ENCODE measurements at regions not wholly inside any gene's neighbourhood (a gene's known extent, or its start where the extent isn't known, plus 50 kb on each side); places are given as distances from the start of the nearest gene placed in this dataset.

DNA sequence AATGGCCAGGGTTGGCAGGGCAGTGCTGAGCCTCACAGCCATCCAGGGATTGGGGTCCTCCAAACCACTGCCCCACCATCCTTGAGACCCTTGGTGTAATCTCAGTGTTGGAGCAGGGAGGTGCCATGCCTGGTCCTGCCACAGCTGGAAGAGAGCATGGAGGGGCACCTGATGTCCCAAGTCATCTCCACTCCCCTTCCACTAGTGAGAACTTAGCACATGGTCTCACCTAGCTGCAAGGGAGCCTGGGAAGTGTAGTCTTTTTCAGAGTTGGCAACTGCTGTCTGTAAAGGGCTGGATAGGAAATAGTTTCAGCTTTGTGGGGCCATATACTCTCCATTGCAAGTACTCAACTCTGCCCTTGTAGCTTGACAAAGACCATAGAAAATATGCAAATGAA, 238.7 kb downstream of the RPS24 start:
- DNase-seq (ENCODE audit: low spot score): no peak

DNA sequence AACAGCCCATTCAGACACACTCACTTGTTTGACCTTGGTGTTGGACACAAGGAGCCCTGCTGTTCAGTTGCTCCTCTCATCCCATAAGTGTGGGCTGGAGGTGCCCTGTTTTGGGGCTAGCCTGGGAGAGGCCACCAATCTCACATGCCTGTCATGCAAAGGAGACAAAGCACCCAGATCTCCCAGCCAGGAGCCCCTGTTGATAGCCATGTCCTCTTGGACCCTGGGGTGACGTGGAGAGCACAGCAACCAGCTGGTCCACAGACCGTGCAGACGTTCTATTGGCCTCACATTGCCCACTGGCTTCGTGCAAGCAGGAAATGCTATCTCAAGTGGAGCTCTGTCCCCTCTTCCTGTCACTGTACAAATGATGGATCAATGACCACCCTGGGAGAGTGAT, 240.8 kb downstream of the RPS24 start:
- no peak for DNase-seq (ENCODE audit: low spot score)

DNA sequence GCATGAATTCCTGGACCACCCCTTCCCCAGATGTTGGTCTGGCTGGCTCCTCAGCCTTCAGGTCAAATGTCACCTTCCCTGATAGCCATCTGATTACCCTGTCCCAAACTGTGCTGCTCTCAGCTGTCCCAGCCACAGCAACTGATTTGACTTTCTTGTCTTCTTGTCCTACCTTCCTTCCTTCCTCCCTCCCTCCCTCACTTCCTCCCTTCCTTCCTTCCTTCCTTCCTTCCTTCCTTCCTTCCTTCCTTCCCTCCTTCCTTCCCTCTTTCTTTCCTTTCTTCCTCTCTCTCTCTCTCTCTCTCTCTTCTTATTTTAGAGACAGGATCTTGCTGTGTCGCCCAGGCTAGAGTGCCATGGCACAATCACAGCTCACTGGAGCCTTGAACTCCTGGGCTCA, 242.5 kb downstream of the RPS24 start:
- no peak for DNase-seq (ENCODE audit: low spot score)

DNA sequence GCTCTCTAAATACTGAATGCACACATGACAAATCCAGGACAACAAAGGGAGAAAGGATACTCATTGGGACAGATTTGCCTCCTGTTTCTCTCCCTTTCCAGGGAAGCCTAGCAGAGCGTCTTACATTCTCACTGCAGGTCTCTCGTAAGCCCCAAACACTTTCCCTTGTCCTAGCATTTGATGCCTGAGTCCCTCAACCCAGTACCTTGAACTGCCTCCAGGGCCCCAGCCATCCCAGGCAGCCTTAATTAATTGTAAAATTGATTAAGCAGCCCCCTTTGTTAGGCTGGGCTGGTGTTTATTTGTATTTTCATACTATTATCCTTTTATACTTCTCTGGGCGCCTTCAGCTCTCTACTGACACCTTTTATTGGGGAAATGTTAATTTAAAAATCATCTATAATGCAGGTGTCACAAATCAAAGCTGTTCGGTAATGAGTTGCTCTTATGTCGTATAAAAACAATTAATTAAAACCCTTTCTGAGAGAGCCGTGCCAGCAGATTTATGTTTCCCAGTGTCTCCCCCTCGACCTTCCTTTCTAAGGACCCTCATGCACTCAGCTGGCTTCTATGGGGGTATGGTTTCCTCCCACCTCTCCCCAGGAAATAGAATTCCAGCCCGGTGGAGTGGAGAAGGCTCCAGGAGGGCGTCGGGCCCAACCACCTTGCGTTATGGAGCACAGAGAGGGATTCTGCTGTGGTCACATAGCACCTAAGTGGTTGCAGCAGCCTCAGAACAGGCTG, 243.8 kb downstream of the RPS24 start:
- no peak for DNase-seq (ENCODE audit: low spot score)

DNA sequence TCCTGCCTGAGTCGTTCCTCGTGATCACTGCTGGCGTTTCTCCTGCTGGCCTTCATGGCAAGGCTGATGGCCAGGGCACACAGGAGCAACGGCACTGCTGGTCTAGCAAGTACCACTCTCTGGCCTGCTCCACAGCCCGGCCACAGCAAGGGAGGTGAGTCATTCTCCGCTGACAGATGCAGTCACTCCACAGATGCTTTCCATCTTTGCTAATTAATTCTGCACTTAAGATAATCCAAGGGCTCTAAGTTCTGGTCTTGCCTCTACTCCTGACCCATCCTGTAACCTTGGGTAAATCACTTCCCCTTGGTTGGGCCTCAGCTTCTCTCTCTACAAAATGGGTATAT, 244.4 kb downstream of the RPS24 start:
- no peak for DNase-seq (ENCODE audit: low spot score)

DNA sequence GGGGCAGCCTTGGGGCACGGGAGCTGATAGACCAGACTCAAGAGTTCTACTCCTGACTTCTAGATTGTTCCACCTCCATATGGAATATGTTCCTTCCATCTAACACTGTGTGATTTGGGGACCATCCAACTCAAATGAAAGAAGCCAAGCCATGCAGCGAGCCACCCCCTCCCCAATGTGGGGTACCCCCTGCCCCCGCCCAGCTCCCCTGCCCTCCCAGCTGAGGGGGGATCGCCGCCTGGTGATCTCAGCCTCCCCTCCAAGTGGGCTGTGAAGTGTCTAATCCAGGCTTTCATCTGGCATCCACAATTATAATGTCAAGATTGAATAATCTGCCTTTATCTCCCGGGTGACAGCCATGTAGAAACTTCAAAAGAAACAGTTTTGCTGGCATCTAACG, 246.1 kb downstream of the RPS24 start:
- DNase-seq (ENCODE audit: low spot score): no peak

DNA sequence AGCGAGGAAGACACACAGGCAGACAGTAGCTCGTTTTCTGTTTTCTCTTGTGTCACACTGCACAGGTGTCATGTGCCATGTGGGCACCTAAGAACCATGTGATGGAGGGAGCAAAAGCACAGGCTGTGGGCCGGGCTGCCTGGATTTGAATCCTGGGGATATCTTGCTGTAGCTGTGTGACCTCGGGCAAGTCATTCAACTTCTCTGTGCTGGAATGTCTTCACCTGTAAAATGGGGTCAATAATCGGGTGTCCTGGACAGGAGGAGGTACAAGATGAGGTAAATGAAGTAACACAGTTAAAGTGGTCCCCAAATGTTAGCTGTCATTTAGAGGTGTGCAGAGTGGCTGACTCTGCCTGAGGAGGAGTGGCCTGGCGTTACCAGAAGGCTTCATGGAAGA, 246.9 kb downstream of the RPS24 start:
- DNase-seq (ENCODE audit: low spot score): no peak

DNA sequence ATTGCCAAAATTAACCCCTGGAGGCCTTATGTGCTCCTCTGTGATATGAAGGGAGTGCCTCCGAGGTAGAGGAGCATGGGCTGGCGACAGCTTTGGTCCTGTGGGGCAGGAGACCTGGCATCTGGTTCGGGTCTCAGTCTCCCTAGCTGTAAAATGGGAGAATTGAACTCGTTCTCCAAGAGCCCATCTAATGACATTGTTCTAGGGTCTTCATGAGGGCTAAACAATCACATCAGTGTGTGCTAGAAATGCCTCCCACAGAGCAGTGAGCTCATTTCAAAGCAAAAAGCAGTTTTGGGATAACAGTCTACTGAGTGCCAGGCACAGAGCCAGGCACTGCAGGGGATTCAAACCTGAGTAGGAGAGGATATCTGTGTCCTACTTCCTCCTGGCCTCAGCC, 248.0 kb downstream of the RPS24 start:
- no peak for DNase-seq (ENCODE audit: low spot score)

DNA sequence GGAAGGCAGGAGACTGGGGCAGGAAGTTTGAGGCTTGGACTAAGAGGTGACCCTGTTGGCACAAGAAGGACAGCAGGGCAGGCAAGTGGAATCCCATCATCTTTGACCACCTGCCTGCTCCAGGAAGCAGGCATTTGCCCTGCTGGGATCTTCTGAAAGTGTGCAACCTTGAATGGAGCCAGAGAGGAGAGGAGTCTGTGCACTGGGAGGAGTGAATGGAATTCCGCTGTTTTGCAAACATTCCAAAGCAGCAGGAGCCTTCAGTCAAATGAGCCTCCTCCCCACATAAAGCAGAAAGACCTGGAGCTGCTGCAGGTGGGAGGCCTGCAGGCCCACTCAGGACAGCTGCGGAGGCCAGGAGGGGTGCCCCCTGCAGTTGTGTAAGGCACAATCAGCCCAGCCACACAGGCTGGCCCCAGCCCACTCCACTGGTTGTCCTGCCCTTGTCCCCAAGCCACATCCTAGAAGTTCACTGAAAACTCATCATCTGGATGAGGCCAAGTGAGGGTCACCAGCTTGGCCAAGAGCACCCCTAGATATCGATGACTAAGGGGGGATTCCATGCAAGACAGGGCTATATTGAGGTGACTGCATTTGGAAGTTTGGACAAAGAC, 249.5 kb downstream of the RPS24 start:
- DNase-seq (ENCODE audit: low spot score): no peak

DNA sequence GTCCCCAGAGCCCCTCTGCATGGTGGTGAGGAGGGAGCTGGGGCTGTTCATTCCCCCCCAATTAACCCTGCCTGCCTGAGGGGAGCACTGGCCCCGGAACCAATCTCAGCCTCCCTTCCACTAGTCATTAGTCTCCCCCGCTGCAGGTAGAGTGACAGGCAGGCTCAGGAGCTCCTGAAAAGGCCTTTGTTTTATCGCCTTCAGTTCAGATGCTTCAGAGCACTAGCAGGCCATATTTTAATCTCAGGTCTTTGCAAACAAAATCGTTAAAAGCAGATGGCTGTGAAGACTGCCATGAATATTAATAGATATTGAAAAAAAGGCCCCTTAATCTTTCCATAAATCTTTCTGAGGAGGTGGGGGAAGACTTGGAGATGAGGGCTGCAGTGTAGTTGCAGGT, 250.7 kb downstream of the RPS24 start:
- no peak for DNase-seq (ENCODE audit: low spot score)

DNA sequence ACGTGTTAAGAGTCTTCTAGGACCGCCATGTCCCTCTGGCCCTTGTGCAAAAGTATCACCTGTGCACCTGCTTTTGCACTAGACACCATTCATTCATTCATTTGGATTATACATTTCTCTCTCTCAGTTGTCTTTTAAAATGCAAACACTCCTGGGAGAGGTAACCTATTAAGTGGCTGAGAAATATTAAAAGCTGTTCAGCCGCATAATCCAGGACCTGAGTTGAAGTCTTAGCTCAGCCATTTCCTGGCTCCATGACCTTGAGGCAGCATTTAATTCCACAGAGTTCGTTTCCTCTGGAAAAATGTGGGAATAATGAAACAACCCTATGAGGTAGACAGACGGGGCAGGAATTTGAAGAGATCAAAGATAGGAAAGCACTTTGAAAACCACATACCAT, 251.6 kb downstream of the RPS24 start:
- no peak for DNase-seq (ENCODE audit: low spot score)

DNA sequence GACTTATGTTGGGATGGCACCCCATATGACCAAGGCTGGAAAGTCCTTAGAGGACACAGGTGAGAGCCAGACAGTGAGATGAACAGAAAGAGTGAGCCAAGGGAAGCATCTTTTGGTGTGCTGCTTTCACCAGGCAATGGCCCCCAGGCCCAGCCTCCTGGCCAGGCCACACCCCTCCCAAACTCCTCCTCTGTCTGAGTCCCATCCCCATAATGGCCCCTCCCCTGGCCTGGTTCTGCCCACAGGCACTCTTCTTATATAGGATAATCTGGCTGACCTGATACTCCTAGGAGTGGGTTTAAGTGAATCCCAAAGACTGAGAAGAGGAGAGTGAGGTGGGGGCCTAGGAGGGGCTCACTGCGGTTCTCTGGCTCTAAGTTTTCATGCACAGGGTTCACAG, 252.5 kb downstream of the RPS24 start:
- no peak for DNase-seq (ENCODE audit: low spot score)

DNA sequence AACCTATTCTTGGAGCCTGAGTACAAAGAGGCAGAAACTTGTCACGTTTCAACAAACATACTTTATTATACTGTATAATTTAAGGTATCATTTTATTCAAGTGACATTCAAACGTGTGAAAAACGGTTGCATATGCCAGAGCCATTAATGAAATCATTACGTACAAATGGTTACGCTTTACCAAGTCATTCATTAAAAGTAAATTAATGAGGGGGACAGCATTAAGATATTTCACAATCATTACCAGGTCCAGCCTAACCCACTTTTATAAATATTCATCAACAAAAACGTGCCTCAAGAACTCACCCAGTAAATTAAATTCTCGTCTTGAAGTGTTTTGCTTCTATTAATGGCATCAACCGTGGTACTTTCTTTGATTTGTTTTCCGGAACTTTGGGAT, 253.0 kb downstream of the RPS24 start:
- no peak for DNase-seq (ENCODE audit: low spot score)

DNA sequence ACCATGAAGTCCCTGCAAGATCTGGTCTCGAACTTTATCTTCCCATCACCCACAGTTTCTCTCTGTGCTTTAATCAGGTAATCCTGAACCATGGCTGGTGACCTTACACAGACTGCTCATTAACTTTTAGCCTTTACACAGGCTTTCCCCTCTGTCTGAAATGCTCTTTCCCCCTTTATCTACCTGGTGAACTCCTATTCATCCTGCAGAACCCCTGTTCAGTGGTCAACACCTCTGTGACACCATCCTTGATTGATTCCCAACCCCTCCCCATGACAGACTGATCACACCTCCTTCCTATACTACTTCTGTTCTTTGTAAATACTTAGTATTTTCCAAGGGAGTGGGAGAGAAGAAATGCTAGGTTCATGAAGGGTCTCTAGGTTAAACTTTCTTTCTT, 254.0 kb downstream of the RPS24 start:
- no peak for DNase-seq (ENCODE audit: low spot score)

DNA sequence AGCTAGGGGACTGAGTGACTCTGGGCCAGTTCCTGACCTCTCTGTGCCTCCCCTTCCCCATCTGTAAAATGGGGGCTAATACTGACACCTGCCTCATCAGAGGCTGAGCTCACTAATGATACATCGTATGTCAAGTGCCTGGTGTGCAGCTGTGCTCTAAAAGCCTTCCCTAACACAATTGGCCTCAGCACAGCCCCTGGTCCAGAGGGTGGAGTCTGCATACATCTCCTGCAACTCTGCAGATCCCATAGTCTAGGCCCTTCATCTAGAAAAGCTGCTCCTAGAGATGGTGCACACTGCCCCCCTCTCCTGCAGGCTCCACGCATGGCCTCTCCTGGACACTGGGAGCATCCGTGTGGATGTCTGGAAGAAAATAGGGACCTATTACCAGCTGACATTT, 255.0 kb downstream of the RPS24 start:
- no peak for DNase-seq (ENCODE audit: low spot score)

DNA sequence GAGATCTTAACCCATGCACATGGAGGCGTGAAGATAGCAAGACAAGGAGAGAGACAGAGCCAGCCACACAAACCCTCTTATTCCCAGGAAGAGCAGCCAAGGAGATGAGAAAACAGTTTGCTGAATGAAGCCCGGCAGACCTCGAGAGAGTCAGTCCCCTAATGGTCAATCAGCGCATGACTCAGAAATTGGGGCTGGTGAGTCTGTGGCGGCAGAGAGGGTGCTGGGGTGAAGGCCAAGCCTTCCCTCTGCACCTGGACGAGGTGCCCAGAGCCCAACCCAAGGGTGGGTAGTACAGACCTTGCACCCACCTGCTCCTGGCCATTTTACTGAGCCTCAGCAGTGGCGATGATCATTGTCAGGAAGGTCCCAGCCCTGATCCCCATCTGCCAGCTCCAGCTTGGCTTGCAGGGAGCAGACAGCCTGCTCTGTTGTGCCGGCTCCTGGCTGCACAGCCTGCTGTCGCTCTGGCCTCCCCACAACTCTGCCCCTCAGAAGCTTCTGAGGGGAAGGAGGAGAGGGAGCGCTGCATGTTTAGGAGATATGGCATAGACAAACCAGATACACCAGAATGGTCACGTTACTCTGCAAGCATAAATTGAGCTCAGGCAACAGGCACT, 256.6 kb downstream of the RPS24 start:
- no peak for DNase-seq (ENCODE audit: low spot score)

DNA sequence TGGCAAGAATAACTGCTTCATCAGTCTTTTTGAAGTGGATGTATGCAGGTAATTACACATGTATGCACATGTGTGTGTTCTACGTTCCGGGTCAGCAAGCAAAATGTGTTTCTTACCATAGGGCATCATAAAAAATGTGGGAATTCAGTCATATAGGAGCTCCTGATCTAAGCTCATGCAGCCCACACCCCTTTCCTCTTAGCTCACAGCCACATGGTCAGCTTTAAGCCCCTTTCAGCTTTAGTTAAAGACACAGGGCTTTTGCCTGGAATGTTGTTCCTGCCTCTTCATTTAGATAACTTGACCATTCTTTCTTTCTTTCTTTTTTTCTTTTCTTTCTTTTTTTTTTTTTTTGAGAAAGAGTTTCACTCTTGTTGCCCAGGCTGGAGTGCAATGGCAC, 258.1 kb downstream of the RPS24 start:
- no peak for DNase-seq (ENCODE audit: low spot score)

DNA sequence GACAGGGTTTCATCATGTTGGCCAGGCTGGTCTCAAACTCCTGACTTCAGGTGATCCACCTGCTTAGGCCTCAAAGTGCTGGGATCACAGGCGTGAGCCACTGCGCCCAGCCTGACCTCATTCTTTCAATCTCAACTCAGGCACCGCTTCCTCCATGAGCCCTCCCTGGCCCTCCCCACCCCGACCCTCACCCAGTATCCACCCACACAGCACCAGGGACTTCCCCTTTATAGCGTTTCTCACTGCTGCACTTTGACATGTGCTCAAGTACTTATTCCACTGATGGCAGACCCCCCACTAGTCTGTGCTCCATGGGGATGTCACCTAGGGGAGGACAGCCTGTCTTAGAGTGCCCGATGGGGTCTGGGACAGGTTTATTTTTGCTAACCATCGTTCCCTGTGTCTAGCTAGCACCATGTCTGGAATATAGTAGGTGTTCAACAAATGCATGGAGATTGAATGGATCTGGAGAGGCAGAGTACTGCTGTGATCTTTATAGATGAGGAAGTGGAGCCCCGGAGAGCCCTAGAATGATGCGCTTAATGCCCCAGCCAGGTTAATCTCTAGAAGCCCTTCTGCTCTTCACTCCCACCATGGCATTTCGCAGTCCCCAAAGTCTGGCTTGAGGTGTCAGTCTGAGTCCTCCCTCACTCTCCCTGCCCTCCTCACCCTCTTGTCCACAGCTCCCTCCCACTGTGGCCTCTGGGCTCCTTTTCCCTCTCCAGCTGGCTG, 258.8 kb downstream of the RPS24 start:
- no peak for DNase-seq (ENCODE audit: low spot score)

DNA sequence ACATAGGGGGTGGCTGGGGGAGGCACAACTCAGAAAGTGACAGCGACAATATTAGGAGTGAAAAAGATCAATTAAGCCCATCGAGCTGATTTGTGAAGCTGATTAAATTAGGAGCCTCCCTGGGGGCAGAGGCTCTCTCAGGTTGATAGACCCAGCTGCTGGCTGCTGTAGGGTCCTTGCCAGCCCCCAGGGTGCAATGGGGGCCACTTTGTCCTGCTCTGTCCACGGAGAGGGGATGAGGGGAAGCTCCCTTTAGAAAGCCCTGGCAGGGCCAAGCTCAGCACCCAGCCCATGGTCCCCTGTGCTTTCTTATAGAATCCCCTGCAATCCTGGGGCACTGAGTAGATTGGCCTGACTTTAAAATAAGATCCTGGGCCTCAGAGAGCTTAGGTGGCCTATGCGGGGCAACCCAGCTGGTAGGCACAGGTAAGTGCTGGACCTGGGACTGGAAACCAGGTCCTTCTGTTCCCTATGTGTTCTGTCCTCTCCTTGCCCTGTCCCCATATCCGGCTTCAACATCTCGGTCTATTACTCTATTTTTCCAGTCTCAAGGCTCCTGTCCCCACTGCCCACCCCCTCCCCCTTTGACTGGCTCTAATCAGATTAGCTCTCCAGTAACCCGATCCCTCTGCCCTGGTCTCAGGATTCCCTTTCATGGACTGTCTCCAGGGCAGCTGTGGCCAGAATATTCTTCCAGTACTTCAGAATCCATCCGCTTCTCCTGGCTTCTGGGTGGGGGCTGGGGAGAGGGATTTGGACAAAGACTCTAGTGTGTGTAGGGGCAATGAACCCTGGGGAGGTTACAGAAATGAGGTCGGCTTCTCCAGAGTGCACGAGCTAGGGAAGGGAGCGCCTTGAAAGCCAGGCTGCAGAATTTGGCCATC, 259.6 kb downstream of the RPS24 start:
- DNase-seq (ENCODE audit: low spot score): no peak

DNA sequence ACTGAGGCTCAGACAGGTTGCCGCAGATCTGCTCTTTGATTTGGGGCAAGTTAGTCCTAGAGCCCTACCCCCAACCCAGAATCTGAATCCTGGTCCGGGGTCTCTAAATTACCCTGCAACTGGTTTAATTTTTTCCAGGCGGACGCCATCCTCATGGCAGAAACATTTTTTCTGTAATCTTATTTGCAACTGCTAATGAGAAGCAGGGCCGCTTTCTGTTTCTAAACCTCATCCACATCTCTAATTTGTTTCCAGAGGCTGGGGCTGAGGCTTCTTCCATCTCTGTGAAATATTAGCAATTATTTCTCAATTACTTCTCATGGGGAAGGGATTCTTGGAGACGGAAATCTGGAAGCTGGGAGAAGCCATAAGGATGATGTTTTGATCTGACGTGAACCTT, 261.6 kb downstream of the RPS24 start:
- DNase-seq (ENCODE audit: low spot score): no peak

DNA sequence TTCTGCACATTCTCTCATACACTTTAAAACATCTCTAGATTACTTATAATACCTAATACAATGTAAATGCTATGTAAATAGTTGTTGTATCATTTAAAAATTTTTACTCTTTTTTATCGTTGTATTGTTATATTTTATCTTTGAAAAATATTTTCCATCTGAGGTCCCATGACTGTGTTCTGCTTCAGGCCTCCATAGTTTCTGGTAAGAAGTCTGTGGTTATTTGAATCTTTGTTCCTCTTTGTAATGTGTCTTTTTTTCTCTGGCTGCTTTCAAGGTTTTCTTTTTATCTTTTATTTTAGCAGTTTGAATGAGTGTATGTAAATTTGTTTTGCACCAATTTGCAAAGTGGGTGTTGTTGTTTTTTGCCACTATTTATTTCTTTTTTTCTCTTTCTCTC, 263.1 kb downstream of the RPS24 start:
- DNase-seq (ENCODE audit: low spot score): no peak

DNA sequence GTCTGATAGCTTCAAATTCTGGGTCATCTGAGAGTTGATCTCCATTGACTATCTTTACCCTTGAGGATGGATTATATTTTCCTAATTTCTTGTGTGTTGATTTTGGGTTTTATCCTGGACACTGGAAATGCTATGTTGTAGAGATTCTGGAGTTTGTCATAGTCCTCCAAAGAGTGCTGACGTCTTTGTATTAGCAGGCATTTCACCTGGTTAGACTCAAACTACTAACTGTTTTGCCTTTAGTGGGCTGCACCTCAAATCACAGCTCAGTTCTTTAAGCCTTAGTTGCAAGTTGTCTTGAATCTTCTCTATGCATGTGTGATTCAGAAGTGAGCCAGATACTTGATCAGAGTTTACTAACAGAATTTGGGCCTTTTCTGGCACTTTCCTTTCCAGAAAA, 264.3 kb downstream of the RPS24 start:
- DNase-seq (ENCODE audit: low spot score): no peak
